Transverse colon (tissue), 4 donors: ENCODE measurements at regions not wholly inside any gene's neighbourhood (a gene's known extent, or its start where the extent isn't known, plus 50 kb on each side); places are given as distances from the start of the nearest gene placed in this dataset.

ENCODE experiments used
- EP300 ChIP-seq: sonication (generic); formaldehyde crosslinking; IDR thresholded peaks from one replicate; pipeline ENCODE4 v1.6.1; 2017; ENCODE audit warnings: antibody characterized with exemption, low read depth
- POLR2A ChIP-seq: fragments of 450-650 bp; IDR thresholded peaks from one replicate; pipeline ENCODE4 v1.6.1; 2016; ENCODE audit warnings: antibody characterized with exemption, mild to moderate bottlenecking, moderate library complexity
- POLR2AphosphoS5 ChIP-seq, 3 donors: sonication (generic); formaldehyde crosslinking; IDR thresholded peaks; one replicate each; pipeline ENCODE4 v1.6.1; 2016; ENCODE audit warnings: antibody characterized with exemption in 3 of 3
- TF ChIP-seq, protein P1 (sequence below), 5 experiments: fragments of 200-600 bp in 3 of 5; fragments of 450-650 bp in 2 of 5; sonication (generic) in 3 of 5; IDR thresholded peaks; 1 replicate in 2 of 5; 2 replicates in 3 of 5; pipeline ENCODE4 v1.5.1; 2016 to 2017; ENCODE audit warnings: antibody characterized with exemption in 5 of 5, inconsistent platforms in 3 of 5, mild to moderate bottlenecking in 2 of 5, moderate library complexity in 1 of 5

DNA sequence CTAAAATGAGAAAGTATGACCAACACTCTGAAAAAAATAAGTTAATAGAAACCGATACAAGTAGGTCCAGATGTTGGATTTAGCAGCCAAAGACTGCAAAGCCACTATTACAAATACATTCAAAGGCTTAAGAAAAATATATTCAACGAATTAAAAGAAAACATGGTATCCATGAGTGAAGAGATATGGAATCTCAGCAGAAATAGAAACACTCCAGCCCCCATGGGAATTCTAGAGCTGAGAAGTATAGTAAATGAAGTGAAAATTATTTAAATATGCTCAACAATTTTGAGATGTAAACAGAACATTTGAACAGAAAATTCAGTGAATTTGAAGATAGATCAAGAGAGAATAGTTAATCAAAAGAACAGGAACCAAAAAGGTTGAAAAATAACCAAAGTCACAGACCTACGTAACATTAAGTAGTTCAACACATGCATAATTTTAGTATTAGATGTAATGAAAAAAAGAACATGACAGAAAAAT is 72.0 kb upstream of the WIPF3 start:
- TF ChIP-seq, protein P1, sequence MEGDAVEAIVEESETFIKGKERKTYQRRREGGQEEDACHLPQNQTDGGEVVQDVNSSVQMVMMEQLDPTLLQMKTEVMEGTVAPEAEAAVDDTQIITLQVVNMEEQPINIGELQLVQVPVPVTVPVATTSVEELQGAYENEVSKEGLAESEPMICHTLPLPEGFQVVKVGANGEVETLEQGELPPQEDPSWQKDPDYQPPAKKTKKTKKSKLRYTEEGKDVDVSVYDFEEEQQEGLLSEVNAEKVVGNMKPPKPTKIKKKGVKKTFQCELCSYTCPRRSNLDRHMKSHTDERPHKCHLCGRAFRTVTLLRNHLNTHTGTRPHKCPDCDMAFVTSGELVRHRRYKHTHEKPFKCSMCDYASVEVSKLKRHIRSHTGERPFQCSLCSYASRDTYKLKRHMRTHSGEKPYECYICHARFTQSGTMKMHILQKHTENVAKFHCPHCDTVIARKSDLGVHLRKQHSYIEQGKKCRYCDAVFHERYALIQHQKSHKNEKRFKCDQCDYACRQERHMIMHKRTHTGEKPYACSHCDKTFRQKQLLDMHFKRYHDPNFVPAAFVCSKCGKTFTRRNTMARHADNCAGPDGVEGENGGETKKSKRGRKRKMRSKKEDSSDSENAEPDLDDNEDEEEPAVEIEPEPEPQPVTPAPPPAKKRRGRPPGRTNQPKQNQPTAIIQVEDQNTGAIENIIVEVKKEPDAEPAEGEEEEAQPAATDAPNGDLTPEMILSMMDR (IDR thresholded peaks at IDR 0.05), result no peak
- TF ChIP-seq POLR2A, result no peak
- TF ChIP-seq POLR2AphosphoS5 (IDR thresholded peaks at IDR 0.05), result no peak
- no peak for TF ChIP-seq EP300
